Activated B cell treated with CpG ODN at 0.5 μM for 24 hours (primary cell): ENCODE measurements at regions not wholly inside any gene's neighbourhood (a gene's known extent, or its start where the extent isn't known, plus 50 kb on each side); places are given as distances from the start of the nearest gene placed in this dataset.

Experiments used
- ATAC-seq: fragments of 200-7000 bp; cut with Tn5 transposase; one replicate; pipeline ENCODE4 v1.10.0; 2021; ENCODE audit warnings: low read depth, mild to moderate bottlenecking, moderate library complexity
- CTCF ChIA-PET: fragments of 350-600 bp; sonication (Branson Sonifier 250); formaldehyde crosslinking; loops from one replicate; lab custom pipeline; 2021; ENCODE audit warnings: antibody characterized with exemption; lab: Charles Lee
- POLR2A ChIA-PET: fragments of 350-600 bp; sonication (Branson Sonifier 250); formaldehyde crosslinking; loops from one replicate; lab custom pipeline; 2021; ENCODE audit warnings: antibody characterized with exemption; lab: Charles Lee
- DNase-seq: peaks from one replicate; pipeline ENCODE4 v3.0.0; 2022
- H3K27ac Mint-ChIP-seq: one replicate; pipeline ENCODE4 v1.8.0; 2020; ENCODE audit warnings: mixed read lengths
- H3K27me3 Mint-ChIP-seq: one replicate; pipeline ENCODE4 v1.8.0; 2021; ENCODE audit warnings: mixed read lengths
- H3K36me3 Mint-ChIP-seq: one replicate; pipeline ENCODE4 v1.8.0; 2021; ENCODE audit warnings: low read depth, mixed read lengths
- H3K4me1 Mint-ChIP-seq: one replicate; pipeline ENCODE4 v1.8.0; 2021; ENCODE audit warnings: mixed read lengths
- H3K4me3 Mint-ChIP-seq: one replicate; pipeline ENCODE4 v1.8.0; 2020; ENCODE audit warnings: mild to moderate bottlenecking, mixed read lengths
- H3K9me3 Mint-ChIP-seq: one replicate; pipeline ENCODE4 v1.8.0; 2020; ENCODE audit warnings: mixed read lengths
- intact Hi-C: fragments of 100-400 bp; cut with micrococcal nuclease; formaldehyde crosslinking; loops from one replicate; pipeline ENCODE4 v1.15.1; 2024
- TF ChIP-seq, protein P1 (sequence below): fragments of 200-600 bp; IDR thresholded peaks from one replicate; pipeline ENCODE4 v1.8.0; 2022; ENCODE audit warnings: antibody characterized with exemption, mild to moderate bottlenecking

DNA sequence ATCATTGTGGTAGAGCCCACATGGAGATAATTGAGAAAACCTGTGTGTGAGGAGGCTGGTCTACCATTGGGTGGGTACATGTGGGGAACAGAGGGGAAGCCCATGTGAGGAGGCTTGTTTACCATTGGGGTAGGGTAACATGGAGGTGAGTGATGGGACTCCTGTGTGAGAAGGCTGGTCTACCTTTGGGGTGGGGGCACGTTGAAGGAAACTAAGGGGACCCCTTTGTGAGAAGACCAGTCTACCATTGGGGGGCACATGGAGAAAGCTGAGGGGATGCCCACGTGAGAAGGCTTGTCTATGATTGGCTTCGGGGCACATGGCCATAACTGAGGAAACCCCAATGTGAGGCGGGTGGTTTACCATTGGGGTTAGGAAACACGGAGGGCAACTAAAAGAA is 158.5 kb downstream of the FBLN2 start:
- Mint-ChIP-seq H3K4me3 (no peak overlapping the region), H3K27ac (no peak overlapping the region), H3K36me3 (no peaks in the 10 kb centered on the region), H3K9me3 (peaks cover 61% of the 10 kb centered on the region), H3K27me3 (peaks cover 23% of the 10 kb centered on the region), H3K4me1 (no peaks in the 10 kb centered on the region)
- intact Hi-C loops: no loop called here
- DNase-seq (peak; percentile 9), ATAC-seq (no peak)
- TF ChIP-seq, protein P1, sequence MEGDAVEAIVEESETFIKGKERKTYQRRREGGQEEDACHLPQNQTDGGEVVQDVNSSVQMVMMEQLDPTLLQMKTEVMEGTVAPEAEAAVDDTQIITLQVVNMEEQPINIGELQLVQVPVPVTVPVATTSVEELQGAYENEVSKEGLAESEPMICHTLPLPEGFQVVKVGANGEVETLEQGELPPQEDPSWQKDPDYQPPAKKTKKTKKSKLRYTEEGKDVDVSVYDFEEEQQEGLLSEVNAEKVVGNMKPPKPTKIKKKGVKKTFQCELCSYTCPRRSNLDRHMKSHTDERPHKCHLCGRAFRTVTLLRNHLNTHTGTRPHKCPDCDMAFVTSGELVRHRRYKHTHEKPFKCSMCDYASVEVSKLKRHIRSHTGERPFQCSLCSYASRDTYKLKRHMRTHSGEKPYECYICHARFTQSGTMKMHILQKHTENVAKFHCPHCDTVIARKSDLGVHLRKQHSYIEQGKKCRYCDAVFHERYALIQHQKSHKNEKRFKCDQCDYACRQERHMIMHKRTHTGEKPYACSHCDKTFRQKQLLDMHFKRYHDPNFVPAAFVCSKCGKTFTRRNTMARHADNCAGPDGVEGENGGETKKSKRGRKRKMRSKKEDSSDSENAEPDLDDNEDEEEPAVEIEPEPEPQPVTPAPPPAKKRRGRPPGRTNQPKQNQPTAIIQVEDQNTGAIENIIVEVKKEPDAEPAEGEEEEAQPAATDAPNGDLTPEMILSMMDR: no peak
- ChIA-PET POLR2A (no interaction called here), CTCF (no interaction called here)

DNA sequence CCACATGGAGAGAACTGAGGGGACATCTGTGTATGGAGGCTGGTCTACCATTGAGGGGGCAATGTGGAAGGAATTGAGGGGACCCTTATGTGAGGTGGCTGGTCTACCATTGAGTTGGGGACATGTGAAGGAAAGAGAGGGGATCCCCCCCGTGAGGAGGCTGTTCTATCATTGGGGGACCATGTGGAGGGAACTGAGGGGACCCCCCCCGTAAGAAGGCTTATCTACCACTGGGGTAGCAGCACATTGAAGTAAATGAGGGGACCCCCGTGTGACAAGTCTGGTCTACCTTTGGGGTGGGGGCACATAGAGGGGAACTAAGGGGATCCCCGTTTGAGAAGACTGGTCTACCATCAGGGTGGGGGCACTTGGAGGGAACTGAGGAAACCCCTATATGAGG is 158.0 kb downstream of the FBLN2 start:
- no peak for ATAC-seq
- no peak overlapping the region for H3K27ac Mint-ChIP-seq
- peaks cover 58% of the 10 kb centered on the region for H3K9me3 Mint-ChIP-seq
- no peak overlapping the region for H3K4me3 Mint-ChIP-seq
- ChIA-PET POLR2A (no interaction called here), CTCF (no interaction called here)
- intact Hi-C loops: no loop called here
- H3K36me3 Mint-ChIP-seq: no peaks in the 10 kb centered on the region
- peaks cover 21% of the 10 kb centered on the region for H3K27me3 Mint-ChIP-seq
- H3K4me1 Mint-ChIP-seq: no peaks in the 10 kb centered on the region
- DNase-seq: no peak
- TF ChIP-seq, protein P1: no peak

- ChIA-PET CTCF (no interaction called here), POLR2A (no interaction called here)
- no peak for ATAC-seq
- no peaks in the 10 kb centered on the region for H3K36me3 Mint-ChIP-seq
- H3K27ac Mint-ChIP-seq: no peak overlapping the region
- no peak overlapping the region for H3K4me3 Mint-ChIP-seq
- TF ChIP-seq, protein P1: no peak
- no peaks in the 10 kb centered on the region for H3K4me1 Mint-ChIP-seq
- H3K27me3 Mint-ChIP-seq: peaks cover 21% of the 10 kb centered on the region
- intact Hi-C loops: no loop called here
- DNase-seq: peak; percentile 7
- H3K9me3 Mint-ChIP-seq: peaks cover 54% of the 10 kb centered on the region
Observed at GRCh38 chr3:13706451-13706850, 157.5 kb downstream of the FBLN2 start.

DNA sequence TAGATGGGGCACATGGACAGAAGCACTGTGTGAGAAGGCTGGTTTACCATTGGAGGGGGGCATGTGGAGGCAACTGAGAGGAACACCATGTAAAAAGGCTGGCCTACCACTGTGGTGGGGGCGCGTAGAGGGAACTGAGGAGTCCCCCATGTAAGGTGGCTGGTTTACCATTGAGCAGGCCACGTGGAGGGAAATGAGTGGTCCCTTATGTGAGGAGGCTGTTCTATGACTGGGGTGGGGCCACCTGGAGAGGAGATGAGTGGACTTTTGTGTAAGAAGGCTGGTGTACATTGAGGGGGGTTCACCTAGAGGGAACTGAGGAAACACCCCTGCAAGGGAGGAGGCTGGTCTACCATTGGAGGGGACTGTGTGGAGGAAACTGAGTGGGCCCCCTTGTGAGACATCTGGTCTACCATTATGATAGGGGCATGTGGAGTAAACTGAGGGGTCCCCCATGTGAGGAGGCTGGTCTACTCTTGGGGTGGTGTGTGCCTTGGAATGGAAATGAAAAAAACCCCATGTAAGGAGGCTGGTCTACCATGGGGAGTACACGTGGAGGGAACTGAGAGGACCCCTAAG is 156.9 kb downstream of the FBLN2 start:
- ChIA-PET CTCF (no interaction called here), POLR2A (no interaction called here)
- Mint-ChIP-seq H3K36me3 (no peaks in the 10 kb centered on the region), H3K27me3 (peaks cover 20% of the 10 kb centered on the region), H3K9me3 (peaks cover 48% of the 10 kb centered on the region), H3K4me1 (no peaks in the 10 kb centered on the region), H3K4me3 (no peak overlapping the region), H3K27ac (no peak overlapping the region)
- TF ChIP-seq, protein P1: no peak
- intact Hi-C loops: no loop called here
- no peak for ATAC-seq
- peak; percentile 12 for DNase-seq

DNA sequence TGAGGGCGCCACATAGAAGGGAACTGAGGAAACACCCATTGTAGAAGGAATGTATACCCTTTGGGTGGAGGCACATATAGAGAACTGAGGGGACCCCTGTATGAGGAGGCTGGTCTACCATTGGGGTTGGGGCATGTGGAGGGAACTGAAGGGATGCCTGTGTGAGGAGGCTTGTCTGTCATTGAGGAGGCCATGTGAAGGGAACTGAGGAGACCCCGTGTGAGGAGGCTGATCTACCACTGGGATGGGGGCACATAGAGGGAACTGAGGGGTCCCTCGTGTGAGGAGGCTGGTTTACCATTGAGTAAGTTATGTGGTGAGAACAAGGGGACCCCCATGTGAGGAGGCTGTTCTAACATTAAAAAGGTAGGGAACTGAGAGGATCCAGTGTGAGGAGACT is 156.1 kb downstream of the FBLN2 start:
- H3K4me3 Mint-ChIP-seq: no peak overlapping the region
- H3K27me3 Mint-ChIP-seq: peaks cover 20% of the 10 kb centered on the region
- intact Hi-C loops: no loop called here
- ChIA-PET POLR2A (no interaction called here), CTCF (no interaction called here)
- no peaks in the 10 kb centered on the region for H3K4me1 Mint-ChIP-seq
- no peak overlapping the region for H3K27ac Mint-ChIP-seq
- H3K9me3 Mint-ChIP-seq: peaks cover 43% of the 10 kb centered on the region
- no peak for ATAC-seq
- no peak for DNase-seq
- H3K36me3 Mint-ChIP-seq: no peaks in the 10 kb centered on the region
- TF ChIP-seq, protein P1: no peak
